ENCODE measurements at regions not wholly inside any gene's neighbourhood (a gene's known extent, or its start where the extent isn't known, plus 50 kb on each side); places are given as distances from the start of the nearest gene placed in this dataset.

GRCh38 chr4:79535516-79535915, 127.5 kb upstream of the GK2 start:
- TF ChIP-seq, protein P1, sequence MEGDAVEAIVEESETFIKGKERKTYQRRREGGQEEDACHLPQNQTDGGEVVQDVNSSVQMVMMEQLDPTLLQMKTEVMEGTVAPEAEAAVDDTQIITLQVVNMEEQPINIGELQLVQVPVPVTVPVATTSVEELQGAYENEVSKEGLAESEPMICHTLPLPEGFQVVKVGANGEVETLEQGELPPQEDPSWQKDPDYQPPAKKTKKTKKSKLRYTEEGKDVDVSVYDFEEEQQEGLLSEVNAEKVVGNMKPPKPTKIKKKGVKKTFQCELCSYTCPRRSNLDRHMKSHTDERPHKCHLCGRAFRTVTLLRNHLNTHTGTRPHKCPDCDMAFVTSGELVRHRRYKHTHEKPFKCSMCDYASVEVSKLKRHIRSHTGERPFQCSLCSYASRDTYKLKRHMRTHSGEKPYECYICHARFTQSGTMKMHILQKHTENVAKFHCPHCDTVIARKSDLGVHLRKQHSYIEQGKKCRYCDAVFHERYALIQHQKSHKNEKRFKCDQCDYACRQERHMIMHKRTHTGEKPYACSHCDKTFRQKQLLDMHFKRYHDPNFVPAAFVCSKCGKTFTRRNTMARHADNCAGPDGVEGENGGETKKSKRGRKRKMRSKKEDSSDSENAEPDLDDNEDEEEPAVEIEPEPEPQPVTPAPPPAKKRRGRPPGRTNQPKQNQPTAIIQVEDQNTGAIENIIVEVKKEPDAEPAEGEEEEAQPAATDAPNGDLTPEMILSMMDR (IDR thresholded peaks at IDR 0.05) = no peak
- no peak for TF ChIP-seq POLR2A (IDR thresholded peaks at IDR 0.05)
- H3K27me3 ChIP-seq = no peaks in the 10 kb centered on the region
- H3K4me1 ChIP-seq = no peaks in the 10 kb centered on the region
- no peaks in the 10 kb centered on the region for H3K36me3 ChIP-seq
- no peaks in the 10 kb centered on the region for H3K9me3 ChIP-seq
- no peak for DNase-seq
- H3K4me3 ChIP-seq = no peak overlapping the region
- no peak overlapping the region for H3K27ac ChIP-seq

GRCh38 chr4:79528241-79528706, 120.2 kb upstream of the GK2 start:
- no peak overlapping the region for H3K4me3 ChIP-seq
- no peak for TF ChIP-seq POLR2A (IDR thresholded peaks at IDR 0.05)
- TF ChIP-seq, protein P1 (IDR thresholded peaks at IDR 0.05) = no peak

GRCh38 chr4:79526641-79527565, 118.9 kb upstream of the GK2 start:
- H3K9me3 ChIP-seq = no peaks in the 10 kb centered on the region
- TF ChIP-seq, protein P1 (IDR thresholded peaks at IDR 0.05) = no peak
- no peak for TF ChIP-seq POLR2A (IDR thresholded peaks at IDR 0.05)
- no peak overlapping the region for H3K27ac ChIP-seq
- no peaks in the 10 kb centered on the region for H3K36me3 ChIP-seq
- no peak overlapping the region for H3K4me3 ChIP-seq
- H3K4me1 ChIP-seq = no peaks in the 10 kb centered on the region
- no peaks in the 10 kb centered on the region for H3K27me3 ChIP-seq
- DNase-seq = no peak

More at GRCh38 chr4:79528241-79528706, 120.2 kb upstream of the GK2 start:
- Histone ChIP-seq H3K27ac (no peak overlapping the region), H3K9me3 (no peaks in the 10 kb centered on the region), H3K36me3 (no peaks in the 10 kb centered on the region), H3K4me1 (no peaks in the 10 kb centered on the region), H3K27me3 (no peaks in the 10 kb centered on the region)
- no peak for DNase-seq

GRCh38 chr4:79516114-79516513, 108.1 kb upstream of the GK2 start:
- Histone ChIP-seq H3K4me3 (no peak overlapping the region), H3K27me3 (no peaks in the 10 kb centered on the region), H3K36me3 (no peaks in the 10 kb centered on the region), H3K4me1 (no peaks in the 10 kb centered on the region), H3K27ac (no peak overlapping the region), H3K9me3 (no peaks in the 10 kb centered on the region)
- no peak for TF ChIP-seq POLR2A (IDR thresholded peaks at IDR 0.05)
- TF ChIP-seq, protein P1 (IDR thresholded peaks at IDR 0.05) = no peak
- DNase-seq = no peak

DNA sequence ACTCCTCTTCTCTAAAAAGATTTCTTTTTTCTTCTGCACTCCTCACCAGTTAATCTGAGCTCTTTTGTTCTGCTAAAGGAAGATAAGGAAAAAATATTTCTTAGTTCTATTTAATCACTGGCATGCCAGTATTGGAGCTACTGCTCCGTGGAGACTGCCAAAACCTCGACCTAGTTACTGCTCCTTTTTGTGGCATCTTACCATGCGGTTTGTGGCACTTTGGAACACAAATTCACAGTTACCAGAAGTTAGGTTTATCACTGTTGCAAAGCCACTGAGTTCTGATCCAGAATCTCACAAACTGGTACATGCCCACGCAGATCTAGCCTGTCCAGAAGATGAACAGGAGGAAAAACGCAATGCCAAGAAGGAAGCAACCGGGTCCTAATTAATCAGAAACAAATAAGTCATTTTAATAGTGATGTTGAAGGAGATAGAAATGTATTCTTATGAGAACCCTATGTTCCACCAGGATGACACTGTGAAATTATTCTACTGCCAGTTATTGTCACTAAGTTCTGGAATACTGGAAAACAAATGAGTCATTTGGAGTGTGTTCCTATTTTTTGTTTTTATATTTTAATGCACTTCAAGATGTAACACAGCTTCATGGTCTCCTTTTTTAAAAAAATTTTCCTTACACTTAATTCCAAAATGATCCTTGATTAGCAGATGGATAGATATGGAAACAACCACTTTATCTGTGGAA, 106.7 kb upstream of the GK2 start:
- no peak for TF ChIP-seq POLR2A (IDR thresholded peaks at IDR 0.05)
- TF ChIP-seq, protein P1 (IDR thresholded peaks at IDR 0.05) = no peak
- no peaks in the 10 kb centered on the region for H3K27me3 ChIP-seq
- H3K36me3 ChIP-seq = no peaks in the 10 kb centered on the region
- H3K27ac ChIP-seq = no peak overlapping the region
- no peaks in the 10 kb centered on the region for H3K4me1 ChIP-seq
- H3K4me3 ChIP-seq = no peak overlapping the region
- DNase-seq = no peak
- no peaks in the 10 kb centered on the region for H3K9me3 ChIP-seq
